Endodermal cell (in vitro differentiated cells): ENCODE measurements at regions not wholly inside any gene's neighbourhood (a gene's known extent, or its start where the extent isn't known, plus 50 kb on each side); places are given as distances from the start of the nearest gene placed in this dataset.

Source experiments
- DNase-seq: peaks from one replicate; pipeline ENCODE4 v3.0.0-alpha.2; 2017
- H3K27ac ChIP-seq: 2 replicates; pipeline ENCODE4 v1.5.1; 2013; ENCODE audit warnings: mild to moderate bottlenecking, low read depth, low read length, moderate library complexity
- H3K27me3 ChIP-seq: 2 replicates; pipeline ENCODE4 v1.6.1; 2013; ENCODE audit warnings: mild to moderate bottlenecking, low read length, moderate library complexity; ENCODE audit not compliant: insufficient read depth, control insufficient read depth, poor library complexity, severe bottlenecking
- H3K36me3 ChIP-seq: 2 replicates; pipeline ENCODE4 v1.7.0; 2013; ENCODE audit warnings: mild to moderate bottlenecking, low read length, moderate library complexity; ENCODE audit not compliant: control insufficient read depth, insufficient read depth
- H3K4me1 ChIP-seq: one replicate; pipeline ENCODE4 v1.7.0; 2013; ENCODE audit warnings: low read length; ENCODE audit not compliant: control insufficient read depth, insufficient read depth
- H3K4me3 ChIP-seq: 2 replicates; pipeline ENCODE4 v1.5.1; 2013; ENCODE audit warnings: mild to moderate bottlenecking, low read length, moderate library complexity
- H3K9ac ChIP-seq: 2 replicates; pipeline ENCODE4 v1.6.1; 2013; ENCODE audit warnings: mild to moderate bottlenecking, low read length, moderate library complexity; ENCODE audit not compliant: poor library complexity, severe bottlenecking; ENCODE audit errors: extremely low read depth
- H3K9me3 ChIP-seq: 2 replicates; pipeline ENCODE4 v1.6.1; 2013; ENCODE audit warnings: mild to moderate bottlenecking, low read length, moderate library complexity; ENCODE audit not compliant: control insufficient read depth
- H3K27ac Mint-ChIP-seq: 2 replicates; pipeline ENCODE4 v1.8.0; 2020; ENCODE audit warnings: mixed read lengths
- H3K27me3 Mint-ChIP-seq: 2 replicates; pipeline ENCODE4 v1.8.0; 2021; ENCODE audit warnings: mild to moderate bottlenecking, mixed read lengths; ENCODE audit not compliant: insufficient read depth
- H3K36me3 Mint-ChIP-seq: 2 replicates; pipeline ENCODE4 v1.8.0; 2020; ENCODE audit warnings: low read depth, mixed read lengths
- H3K4me1 Mint-ChIP-seq: 2 replicates; pipeline ENCODE4 v1.8.0; 2020; ENCODE audit warnings: mixed read lengths
- H3K4me3 Mint-ChIP-seq: 2 replicates; pipeline ENCODE4 v1.8.0; 2020; ENCODE audit warnings: mild to moderate bottlenecking, moderate library complexity, mixed read lengths
- H3K9me3 Mint-ChIP-seq: 2 replicates; pipeline ENCODE4 v1.8.0; 2020; ENCODE audit warnings: mild to moderate bottlenecking, mixed read lengths
- WGBS, 2 experiments: methylation state at CpG; one replicate each; pipeline versions ENCODE4 v1.1.5 to v1.1.7; 2013; ENCODE audit warnings: missing lambda C conversion rate in 2 of 2, mixed read lengths in 1 of 2; ENCODE audit not compliant: insufficient coverage in 1 of 2, insufficient read length in 1 of 2; 5-methylcytosine and 5-hydroxymethylcytosine counted together
- TF ChIP-seq, protein P1 (sequence below): fragments of 200-600 bp; sonication (generic); conservative IDR thresholded peaks from 2 replicates; pipeline ENCODE4 v1.5.0; 2021; ENCODE audit warnings: antibody characterized with exemption, mild to moderate bottlenecking

- H3K27me3 ChIP-seq: no peaks in the 10 kb centered on the region
- Mint-ChIP-seq H3K4me1 (no peaks in the 10 kb centered on the region), H3K9me3 (peaks cover 75% of the 10 kb centered on the region), H3K27me3 (no peaks in the 10 kb centered on the region), H3K36me3 (no peaks in the 10 kb centered on the region), H3K4me3 (no peak overlapping the region), H3K27ac (no peak overlapping the region)
- no peaks in the 10 kb centered on the region for H3K36me3 ChIP-seq
- no peak overlapping the region for H3K9ac ChIP-seq
- H3K4me3 ChIP-seq: no peak overlapping the region
- H3K4me1 ChIP-seq: no peaks in the 10 kb centered on the region
- DNase-seq: no peak
- H3K27ac ChIP-seq: no peak overlapping the region
- H3K9me3 ChIP-seq: peaks cover 71% of the 10 kb centered on the region
- TF ChIP-seq, protein P1, sequence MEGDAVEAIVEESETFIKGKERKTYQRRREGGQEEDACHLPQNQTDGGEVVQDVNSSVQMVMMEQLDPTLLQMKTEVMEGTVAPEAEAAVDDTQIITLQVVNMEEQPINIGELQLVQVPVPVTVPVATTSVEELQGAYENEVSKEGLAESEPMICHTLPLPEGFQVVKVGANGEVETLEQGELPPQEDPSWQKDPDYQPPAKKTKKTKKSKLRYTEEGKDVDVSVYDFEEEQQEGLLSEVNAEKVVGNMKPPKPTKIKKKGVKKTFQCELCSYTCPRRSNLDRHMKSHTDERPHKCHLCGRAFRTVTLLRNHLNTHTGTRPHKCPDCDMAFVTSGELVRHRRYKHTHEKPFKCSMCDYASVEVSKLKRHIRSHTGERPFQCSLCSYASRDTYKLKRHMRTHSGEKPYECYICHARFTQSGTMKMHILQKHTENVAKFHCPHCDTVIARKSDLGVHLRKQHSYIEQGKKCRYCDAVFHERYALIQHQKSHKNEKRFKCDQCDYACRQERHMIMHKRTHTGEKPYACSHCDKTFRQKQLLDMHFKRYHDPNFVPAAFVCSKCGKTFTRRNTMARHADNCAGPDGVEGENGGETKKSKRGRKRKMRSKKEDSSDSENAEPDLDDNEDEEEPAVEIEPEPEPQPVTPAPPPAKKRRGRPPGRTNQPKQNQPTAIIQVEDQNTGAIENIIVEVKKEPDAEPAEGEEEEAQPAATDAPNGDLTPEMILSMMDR: no peak
Observed at GRCh38 chr16:35339337-35339736, 1879.9 kb downstream of the TP53TG3F start.

DNA sequence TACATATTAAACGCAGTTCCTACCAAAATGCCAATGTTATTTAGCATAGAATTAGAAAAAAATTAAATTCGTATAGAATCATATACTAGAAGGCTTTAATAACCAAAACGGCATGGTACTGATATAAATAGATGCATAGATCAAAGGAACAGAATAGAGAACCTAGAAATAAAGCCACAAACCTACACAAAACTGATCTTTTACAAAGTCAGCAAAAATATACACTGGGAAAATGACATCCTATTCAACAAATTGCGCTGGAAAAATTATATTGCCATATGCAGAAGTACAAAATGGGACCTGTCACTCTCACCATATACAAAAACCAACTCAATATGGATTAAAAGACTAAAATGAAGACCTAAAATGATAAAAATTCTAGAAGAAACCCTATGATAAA, 1882.6 kb downstream of the TP53TG3F start:
- Histone ChIP-seq H3K27ac (no peak overlapping the region), H3K4me1 (no peaks in the 10 kb centered on the region), H3K27me3 (no peaks in the 10 kb centered on the region), H3K9me3 (peaks cover 70% of the 10 kb centered on the region), H3K4me3 (no peak overlapping the region), H3K36me3 (no peaks in the 10 kb centered on the region), H3K9ac (no peak overlapping the region)
- DNase-seq: no peak
- H3K27me3 Mint-ChIP-seq: no peaks in the 10 kb centered on the region
- peaks cover 71% of the 10 kb centered on the region for H3K9me3 Mint-ChIP-seq
- WGBS, 2 experiments: 40 to 62% methylated on average over 1 to 3 of the region's 4 CpGs
- H3K36me3 Mint-ChIP-seq: no peaks in the 10 kb centered on the region
- TF ChIP-seq, protein P1: no peak
- no peak overlapping the region for H3K27ac Mint-ChIP-seq
- no peaks in the 10 kb centered on the region for H3K4me1 Mint-ChIP-seq
- H3K4me3 Mint-ChIP-seq: no peak overlapping the region

DNA sequence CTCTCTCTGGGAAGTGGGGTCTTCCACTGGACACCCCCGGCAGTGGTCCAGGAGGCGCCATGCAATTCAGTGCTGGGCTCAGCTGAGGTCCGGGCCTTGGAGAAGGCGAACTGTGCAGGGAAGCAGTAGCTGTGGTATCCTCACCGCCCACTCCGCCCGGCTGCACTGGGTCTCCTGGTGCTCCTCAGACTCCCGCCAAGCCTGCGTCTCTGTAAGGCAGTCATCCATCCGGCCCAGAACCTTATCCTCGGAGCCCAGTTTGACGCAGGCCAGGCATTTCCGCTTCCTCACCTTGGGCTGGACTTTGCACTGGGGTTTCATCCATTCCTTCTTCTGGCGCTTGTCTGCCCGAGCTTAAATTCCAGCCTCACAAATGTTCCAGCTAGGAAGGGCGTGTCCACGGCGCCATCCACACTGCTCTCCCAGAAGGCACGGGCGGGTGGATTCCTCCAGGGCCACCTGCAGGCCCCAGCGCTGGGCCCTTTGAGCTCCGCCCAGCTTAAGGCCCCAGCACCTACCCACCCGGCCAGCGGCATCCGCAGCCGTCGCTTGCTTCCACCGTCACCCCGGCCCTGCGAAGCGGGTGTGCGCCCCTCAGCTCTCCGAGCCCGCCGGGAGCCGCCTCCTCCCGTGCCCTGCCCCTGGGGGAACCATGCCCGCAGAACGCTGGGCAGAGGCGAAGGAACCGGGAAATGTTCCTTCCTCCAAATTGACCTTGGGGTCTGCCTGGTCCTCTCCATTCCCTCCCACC, 1884.8 kb downstream of the TP53TG3F start:
- H3K9me3 ChIP-seq: peaks cover 73% of the 10 kb centered on the region
- 92 to 96% methylated on average over 22 to 41 of the region's 41 CpGs for WGBS, 2 experiments
- no peaks in the 10 kb centered on the region for H3K4me1 Mint-ChIP-seq

More for the DNA sequence above, 1884.8 kb downstream of the TP53TG3F start:
- H3K27ac ChIP-seq: no peak overlapping the region
- no peaks in the 10 kb centered on the region for H3K4me1 ChIP-seq
- DNase-seq: no peak
- H3K36me3 Mint-ChIP-seq: no peaks in the 10 kb centered on the region
- no peak overlapping the region for H3K9ac ChIP-seq
- no peaks in the 10 kb centered on the region for H3K36me3 ChIP-seq
- H3K27ac Mint-ChIP-seq: no peak overlapping the region
- TF ChIP-seq, protein P1: no peak
- no peaks in the 10 kb centered on the region for H3K27me3 ChIP-seq
- no peak overlapping the region for H3K4me3 ChIP-seq
- no peaks in the 10 kb centered on the region for H3K27me3 Mint-ChIP-seq
- peaks cover 71% of the 10 kb centered on the region for H3K9me3 Mint-ChIP-seq
- no peak overlapping the region for H3K4me3 Mint-ChIP-seq
